GM23248 (cell line): ENCODE measurements at regions not wholly inside any gene's neighbourhood (a gene's known extent, or its start where the extent isn't known, plus 50 kb on each side); places are given as distances from the start of the nearest gene placed in this dataset.

ENCODE experiments used
- DNase-seq: peaks from one replicate; pipeline ENCODE4 v3.0.0-alpha.2; 2015
- H2AFZ ChIP-seq: fragments of 200-600 bp; sonication (generic); 2 replicates; pipeline ENCODE4 v1.6.1; 2016; ENCODE audit warnings: antibody characterized with exemption
- H3F3A ChIP-seq: fragments of 200-600 bp; sonication (generic); 2 replicates; pipeline ENCODE4 v1.6.1; 2016; ENCODE audit warnings: mild to moderate bottlenecking, antibody characterized with exemption, mixed run types; ENCODE audit not compliant: insufficient read depth
- H3K27ac ChIP-seq: fragments of 200-600 bp; sonication (generic); 2 replicates; pipeline ENCODE4 v1.5.1; 2016; ENCODE audit warnings: mild to moderate bottlenecking
- H3K27me3 ChIP-seq: fragments of 200-600 bp; sonication (generic); replicated peaks from 2 replicates; pipeline ENCODE4 v1.6.1; 2016; ENCODE audit warnings: mild to moderate bottlenecking; ENCODE audit not compliant: insufficient read depth
- H3K36me3 ChIP-seq: fragments of 200-600 bp; sonication (generic); 2 replicates; pipeline ENCODE4 v1.6.1; 2016; ENCODE audit warnings: low read depth, mild to moderate bottlenecking
- H3K4me1 ChIP-seq: fragments of 200-600 bp; sonication (generic); 2 replicates; pipeline ENCODE4 v1.6.1; 2016; ENCODE audit warnings: mild to moderate bottlenecking; ENCODE audit not compliant: insufficient read depth
- H3K4me2 ChIP-seq: fragments of 200-600 bp; sonication (generic); one replicate; pipeline ENCODE4 v1.6.1; 2016; ENCODE audit warnings: mild to moderate bottlenecking; ENCODE audit not compliant: unreplicated experiment
- H3K4me3 ChIP-seq: fragments of 200-600 bp; sonication (generic); 2 replicates; pipeline ENCODE4 v1.5.1; 2016; ENCODE audit warnings: mild to moderate bottlenecking
- H3K79me2 ChIP-seq: fragments of 200-600 bp; sonication (generic); 2 replicates; pipeline ENCODE4 v1.6.1; 2016; ENCODE audit warnings: mild to moderate bottlenecking; ENCODE audit not compliant: insufficient read depth
- H3K9ac ChIP-seq: fragments of 200-600 bp; sonication (generic); 2 replicates; pipeline ENCODE4 v1.6.1; 2016; ENCODE audit warnings: mild to moderate bottlenecking
- H3K9me2 ChIP-seq: fragments of 200-600 bp; sonication (generic); 2 replicates; pipeline ENCODE4 v1.6.1; 2016; ENCODE audit warnings: mixed run types, mild to moderate bottlenecking, moderate library complexity; ENCODE audit not compliant: insufficient read depth
- H3K9me3 ChIP-seq: fragments of 200-600 bp; sonication (generic); one replicate; pipeline ENCODE4 v1.6.1; 2017; ENCODE audit warnings: low read depth
- H4K20me1 ChIP-seq: fragments of 200-600 bp; sonication (generic); 2 replicates; pipeline ENCODE4 v1.6.0; 2016; ENCODE audit not compliant: insufficient read depth
- EZH2 ChIP-seq: fragments of 200-600 bp; sonication (generic); IDR thresholded peaks from 2 replicates; pipeline ENCODE4 v1.6.1; 2018; ENCODE audit warnings: antibody characterized with exemption, mild to moderate bottlenecking; ENCODE audit not compliant: insufficient read depth, poor library complexity, severe bottlenecking
- EZH2phosphoT487 ChIP-seq: fragments of 200-600 bp; sonication (generic); IDR thresholded peaks from 2 replicates; pipeline ENCODE4 v1.6.1; 2018; ENCODE audit warnings: antibody characterized with exemption, moderate library complexity, mild to moderate bottlenecking, low read depth; ENCODE audit not compliant: insufficient read depth
- WGBS, 2 experiments: methylation state at CpG; one replicate each; pipeline ENCODE4 v1.1.6; 2015 to 2017; ENCODE audit warnings: low lambda C conversion rate in 2 of 2, low coverage in 1 of 2; ENCODE audit errors: missing lambda C conversion rate in 2 of 2; 5-methylcytosine and 5-hydroxymethylcytosine counted together
- in situ Hi-C: fragments of 300-500 bp; cut with MboI; formaldehyde crosslinking; loops from 2 replicates; pipeline ENCODE4 v1.15.0; 2020

DNA sequence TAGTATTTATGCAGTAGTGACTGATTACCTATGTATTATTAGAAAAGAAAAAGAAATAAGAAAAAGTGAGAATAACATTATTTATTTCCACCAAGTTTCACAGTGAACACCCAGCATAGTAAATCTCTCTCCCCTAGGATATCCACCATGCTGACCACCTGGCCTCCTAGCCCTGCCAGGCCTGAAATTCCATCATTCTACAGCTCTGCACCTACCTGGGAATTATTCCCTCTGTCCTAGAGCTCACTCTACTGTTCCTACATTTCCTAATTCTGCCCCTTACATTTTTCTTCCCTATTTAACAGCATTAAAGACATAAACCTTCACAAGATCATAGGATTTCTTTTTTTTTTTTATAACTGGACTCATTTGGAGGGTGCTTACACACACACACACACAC is 525.3 kb upstream of the PPP2R3A start:
- Histone ChIP-seq H3K27me3 (no peaks in the 10 kb centered on the region), H3K9me2 (no peaks in the 10 kb centered on the region), H3K4me2 (no peak overlapping the region), H3K4me3 (no peak overlapping the region), H4K20me1 (no peaks in the 10 kb centered on the region), H3F3A (no peaks in the 10 kb centered on the region), H3K9me3 (no peaks in the 10 kb centered on the region), H3K36me3 (no peaks in the 10 kb centered on the region), H3K27ac (no peak overlapping the region), H2AFZ (no peak overlapping the region), H3K4me1 (no peaks in the 10 kb centered on the region), H3K9ac (no peak overlapping the region), H3K79me2 (no peaks in the 10 kb centered on the region)
- in situ Hi-C loops: no loop called here
- no peak for DNase-seq
- TF ChIP-seq EZH2: no peak
- TF ChIP-seq EZH2phosphoT487: no peak

DNA sequence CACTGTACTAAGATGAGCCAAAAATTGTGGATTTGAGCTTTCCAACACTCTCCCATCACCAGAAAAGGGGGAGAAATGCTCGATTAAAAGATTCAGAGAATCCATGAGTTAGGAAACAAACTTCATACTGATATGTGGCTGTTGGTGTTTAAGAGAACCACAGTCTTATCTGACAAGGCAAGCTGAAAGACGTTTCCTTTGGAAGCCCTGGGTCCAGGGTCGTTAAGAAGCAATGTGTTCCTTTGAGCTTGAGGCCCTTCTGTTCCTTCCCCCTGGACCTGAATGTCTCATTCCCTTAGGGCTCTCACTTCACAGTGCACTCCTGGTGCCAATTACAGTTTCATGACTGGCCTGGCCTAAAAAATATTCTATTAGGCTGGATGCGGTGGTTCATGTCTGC is 524.8 kb upstream of the PPP2R3A start:
- no peaks in the 10 kb centered on the region for H4K20me1 ChIP-seq
- no peaks in the 10 kb centered on the region for H3K4me1 ChIP-seq
- H3K79me2 ChIP-seq: no peaks in the 10 kb centered on the region
- no peaks in the 10 kb centered on the region for H3K9me3 ChIP-seq
- H3F3A ChIP-seq: no peaks in the 10 kb centered on the region
- no peaks in the 10 kb centered on the region for H3K9me2 ChIP-seq
- no peak overlapping the region for H3K4me2 ChIP-seq
- no peak overlapping the region for H3K9ac ChIP-seq
- no peaks in the 10 kb centered on the region for H3K36me3 ChIP-seq
- in situ Hi-C loops: no loop called here
- no peaks in the 10 kb centered on the region for H3K27me3 ChIP-seq
- no peak overlapping the region for H2AFZ ChIP-seq
- TF ChIP-seq EZH2phosphoT487 (no peak), EZH2 (no peak)
- DNase-seq: no peak
- 9 to 14% methylated on average over 4 of the region's 4 CpGs for WGBS, 2 experiments
- H3K4me3 ChIP-seq: no peak overlapping the region
- H3K27ac ChIP-seq: no peak overlapping the region

GRCh38 chr3:135444058-135444457 is 521.5 kb upstream of the PPP2R3A start:
- Histone ChIP-seq H3K4me3 (no peak overlapping the region), H3K36me3 (no peaks in the 10 kb centered on the region), H3K4me1 (no peaks in the 10 kb centered on the region), H4K20me1 (no peaks in the 10 kb centered on the region), H3K27me3 (no peaks in the 10 kb centered on the region), H3K9me3 (no peaks in the 10 kb centered on the region), H3K79me2 (no peaks in the 10 kb centered on the region), H3K9me2 (no peaks in the 10 kb centered on the region), H3F3A (no peaks in the 10 kb centered on the region), H3K4me2 (no peak overlapping the region), H2AFZ (no peak overlapping the region), H3K27ac (no peak overlapping the region), H3K9ac (no peak overlapping the region)
- WGBS, 2 experiments: 43 to 48% methylated on average over 5 of the region's 5 CpGs
- in situ Hi-C loops: no loop called here
- no peak for DNase-seq
- TF ChIP-seq EZH2: no peak
- TF ChIP-seq EZH2phosphoT487: no peak

DNA sequence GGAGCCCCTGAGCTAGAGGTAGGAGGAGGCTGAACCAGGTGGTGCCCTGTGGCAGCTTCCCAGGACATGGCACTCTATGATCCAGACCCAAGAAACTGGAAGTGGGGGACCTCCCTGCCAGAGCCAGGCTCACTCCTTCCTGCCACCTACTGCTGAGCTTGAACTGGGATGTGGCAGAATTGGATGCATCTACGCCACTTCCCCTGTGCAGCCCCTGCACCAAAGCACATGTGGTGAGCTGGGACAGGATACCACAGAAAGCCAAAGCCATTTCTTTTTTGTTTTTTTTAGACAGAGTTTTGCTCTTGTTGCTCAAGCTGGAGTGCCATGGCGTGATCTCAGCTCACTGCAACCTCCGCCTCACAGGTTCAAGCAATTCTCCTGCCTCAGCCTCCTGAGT is 518.0 kb upstream of the PPP2R3A start:
- no peaks in the 10 kb centered on the region for H3K79me2 ChIP-seq
- no peaks in the 10 kb centered on the region for H4K20me1 ChIP-seq
- no peak overlapping the region for H3K4me2 ChIP-seq
- in situ Hi-C loops: no loop called here
- no peaks in the 10 kb centered on the region for H3F3A ChIP-seq
- WGBS, 2 experiments: 13 to 16% methylated on average over 3 of the region's 3 CpGs
- no peak overlapping the region for H2AFZ ChIP-seq
- H3K27ac ChIP-seq: no peak overlapping the region
- H3K9me3 ChIP-seq: no peaks in the 10 kb centered on the region
- TF ChIP-seq EZH2phosphoT487 (no peak), EZH2 (no peak)
- H3K9ac ChIP-seq: no peak overlapping the region
- no peaks in the 10 kb centered on the region for H3K4me1 ChIP-seq
- no peaks in the 10 kb centered on the region for H3K9me2 ChIP-seq
- H3K27me3 ChIP-seq: no peaks in the 10 kb centered on the region
- no peak overlapping the region for H3K4me3 ChIP-seq
- H3K36me3 ChIP-seq: no peaks in the 10 kb centered on the region
- no peak for DNase-seq

DNA sequence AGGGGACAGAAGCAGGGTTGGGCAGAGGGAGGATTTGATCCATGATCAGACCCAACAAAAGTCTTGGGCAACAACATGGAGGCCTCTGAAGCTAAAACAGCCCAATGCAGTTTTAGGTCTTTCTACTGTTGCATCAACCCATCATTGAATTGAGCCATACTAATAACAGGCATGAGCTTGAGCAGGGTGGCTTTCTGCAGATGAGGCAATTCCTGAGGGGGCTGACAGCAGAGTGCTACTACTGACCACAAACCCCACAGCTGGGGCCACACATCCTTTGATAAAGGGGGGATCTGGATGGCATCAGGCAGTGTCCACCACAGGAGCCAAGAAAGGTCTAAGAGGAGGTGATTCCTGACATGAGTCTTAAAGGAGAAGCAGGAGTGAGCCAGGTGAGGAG is 517.0 kb upstream of the PPP2R3A start:
- no peaks in the 10 kb centered on the region for H4K20me1 ChIP-seq
- H3K27me3 ChIP-seq: no peaks in the 10 kb centered on the region
- H3K36me3 ChIP-seq: no peaks in the 10 kb centered on the region
- no peak for TF ChIP-seq EZH2
- no peak for TF ChIP-seq EZH2phosphoT487
- no peaks in the 10 kb centered on the region for H3K79me2 ChIP-seq
- H3K9me3 ChIP-seq: no peaks in the 10 kb centered on the region
- no peak for DNase-seq
- no peaks in the 10 kb centered on the region for H3K9me2 ChIP-seq
- H3F3A ChIP-seq: no peaks in the 10 kb centered on the region
- no peak overlapping the region for H3K4me3 ChIP-seq
- no peak overlapping the region for H3K27ac ChIP-seq
- no peak overlapping the region for H2AFZ ChIP-seq
- in situ Hi-C loops: no loop called here
- no peak overlapping the region for H3K4me2 ChIP-seq
- H3K9ac ChIP-seq: no peak overlapping the region
- no peaks in the 10 kb centered on the region for H3K4me1 ChIP-seq
